DND-41 (cell line): ENCODE measurements at regions not wholly inside any gene's neighbourhood (a gene's known extent, or its start where the extent isn't known, plus 50 kb on each side); places are given as distances from the start of the nearest gene placed in this dataset.
"Not testable (repeated sequence)": the region's sequence is repeated elsewhere in the genome, so short reads cannot be mapped to it uniquely, and the experiment has no call there.

ENCODE experiments used
- ATAC-seq: fragments of 200-7000 bp; cut with Tn5 transposase; 3 replicates; pipeline ENCODE4 v1.9.1; 2021; ENCODE audit warnings: low read depth; ENCODE audit not compliant: insufficient read depth
- DNase-seq: peaks from one replicate; pipeline ENCODE4 v3.0.0-alpha.2; 2020
- H2AFZ ChIP-seq: 2 replicates; pipeline ENCODE4 v1.6.0; 2012; ENCODE audit warnings: low read depth, low read length
- H3K27ac ChIP-seq: 2 replicates; pipeline ENCODE4 v1.5.1; 2012; ENCODE audit warnings: low read length, inconsistent platforms
- H3K27me3 ChIP-seq: fragments of 200-600 bp; sonication (generic); 2 replicates; pipeline ENCODE4 v1.6.0; 2012; ENCODE audit warnings: low read length, mild to moderate bottlenecking, inconsistent platforms; ENCODE audit not compliant: insufficient read depth, poor library complexity
- H3K36me3 ChIP-seq: 2 replicates; pipeline ENCODE4 v1.5.1; 2012; ENCODE audit warnings: low read length, inconsistent platforms; ENCODE audit not compliant: insufficient read depth
- H3K4me1 ChIP-seq: 2 replicates; pipeline ENCODE4 v1.5.1; 2012; ENCODE audit warnings: mild to moderate bottlenecking, low read length; ENCODE audit not compliant: insufficient read depth
- H3K4me2 ChIP-seq: 2 replicates; pipeline ENCODE4 v1.6.0; 2012; ENCODE audit warnings: mild to moderate bottlenecking, moderate library complexity, low read length, inconsistent platforms; ENCODE audit not compliant: insufficient read depth
- H3K4me3 ChIP-seq, 2 experiments: fragments of 200-600 bp in 1 of 2; shearing (Covaris generic) in 1 of 2; 2 replicates each; pipeline ENCODE4 v1.5.1; 2012 to 2016; ENCODE audit warnings: inconsistent platforms in 2 of 2, low read length in 2 of 2, mild to moderate bottlenecking in 2 of 2, low read depth in 1 of 2, moderate library complexity in 1 of 2
- H3K79me2 ChIP-seq: 2 replicates; pipeline ENCODE4 v1.6.0; 2012; ENCODE audit warnings: low read length, inconsistent platforms; ENCODE audit not compliant: insufficient read depth
- H3K9ac ChIP-seq: 2 replicates; pipeline ENCODE4 v1.6.0; 2012; ENCODE audit warnings: low read depth, mild to moderate bottlenecking, inconsistent platforms, low read length, moderate library complexity
- H3K9me3 ChIP-seq: 2 replicates; pipeline ENCODE4 v1.5.1; 2012; ENCODE audit warnings: low read length, moderate library complexity, mild to moderate bottlenecking, inconsistent platforms; ENCODE audit not compliant: insufficient read depth, severe bottlenecking
- H4K20me1 ChIP-seq: 2 replicates; pipeline ENCODE4 v1.6.0; 2012; ENCODE audit warnings: low read length; ENCODE audit not compliant: insufficient read depth
- EZH2 ChIP-seq: IDR thresholded peaks from 3 replicates; pipeline ENCODE4 v1.6.1; 2012; ENCODE audit warnings: borderline replicate concordance, low read depth, mild to moderate bottlenecking, moderate library complexity, low read length, inconsistent platforms; ENCODE audit not compliant: severe bottlenecking
- TF ChIP-seq, protein P1 (sequence below): IDR thresholded peaks from 2 replicates; pipeline ENCODE4 v1.5.1; 2012; ENCODE audit warnings: borderline replicate concordance, low read length, moderate library complexity, mild to moderate bottlenecking; ENCODE audit not compliant: poor library complexity, severe bottlenecking; ENCODE audit errors: extremely low read depth

DNA sequence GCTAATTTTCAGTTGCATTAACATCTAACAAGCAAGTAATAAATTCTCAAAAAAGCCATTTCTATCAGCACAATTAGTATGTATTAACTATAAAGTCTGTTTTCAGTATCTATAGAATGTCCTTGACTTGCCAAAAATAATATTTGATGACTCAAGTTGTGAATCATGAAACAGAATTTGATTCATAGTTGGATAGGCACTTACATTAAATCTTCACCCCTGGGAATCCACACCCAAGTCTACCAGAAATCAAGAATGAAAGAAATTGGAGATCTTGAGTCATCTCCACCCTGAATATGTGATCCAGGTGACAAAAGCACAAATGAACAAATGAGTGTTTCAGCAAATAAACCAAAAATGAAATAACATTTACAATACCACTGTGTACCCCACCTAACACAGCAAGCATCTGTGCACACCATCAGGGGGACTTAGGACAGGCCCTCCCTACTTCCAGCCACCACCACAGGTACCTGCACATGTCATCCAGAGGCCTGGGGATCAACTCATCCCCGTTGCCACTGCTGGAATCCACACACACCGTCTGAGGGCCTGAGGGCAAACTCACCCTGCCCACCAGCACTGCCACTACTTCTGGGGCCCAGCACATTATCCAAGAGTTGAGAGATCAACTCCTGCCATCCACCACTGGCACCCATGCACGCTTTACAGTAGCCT is 160.1 kb downstream of the MTERF1 start:
- Histone ChIP-seq H3K27ac (no peak overlapping the region), H4K20me1 (no peaks in the 10 kb centered on the region), H2AFZ (no peak overlapping the region), H3K79me2 (no peaks in the 10 kb centered on the region), H3K27me3 (peaks cover 6% of the 10 kb centered on the region), H3K4me3 (no peak overlapping the region), H3K9ac (no peak overlapping the region), H3K36me3 (no peaks in the 10 kb centered on the region), H3K9me3 (no peaks in the 10 kb centered on the region), H3K4me2 (no peak overlapping the region), H3K4me1 (no peaks in the 10 kb centered on the region)
- TF ChIP-seq EZH2, result no peak
- TF ChIP-seq, protein P1, sequence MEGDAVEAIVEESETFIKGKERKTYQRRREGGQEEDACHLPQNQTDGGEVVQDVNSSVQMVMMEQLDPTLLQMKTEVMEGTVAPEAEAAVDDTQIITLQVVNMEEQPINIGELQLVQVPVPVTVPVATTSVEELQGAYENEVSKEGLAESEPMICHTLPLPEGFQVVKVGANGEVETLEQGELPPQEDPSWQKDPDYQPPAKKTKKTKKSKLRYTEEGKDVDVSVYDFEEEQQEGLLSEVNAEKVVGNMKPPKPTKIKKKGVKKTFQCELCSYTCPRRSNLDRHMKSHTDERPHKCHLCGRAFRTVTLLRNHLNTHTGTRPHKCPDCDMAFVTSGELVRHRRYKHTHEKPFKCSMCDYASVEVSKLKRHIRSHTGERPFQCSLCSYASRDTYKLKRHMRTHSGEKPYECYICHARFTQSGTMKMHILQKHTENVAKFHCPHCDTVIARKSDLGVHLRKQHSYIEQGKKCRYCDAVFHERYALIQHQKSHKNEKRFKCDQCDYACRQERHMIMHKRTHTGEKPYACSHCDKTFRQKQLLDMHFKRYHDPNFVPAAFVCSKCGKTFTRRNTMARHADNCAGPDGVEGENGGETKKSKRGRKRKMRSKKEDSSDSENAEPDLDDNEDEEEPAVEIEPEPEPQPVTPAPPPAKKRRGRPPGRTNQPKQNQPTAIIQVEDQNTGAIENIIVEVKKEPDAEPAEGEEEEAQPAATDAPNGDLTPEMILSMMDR, result no peak
- no peak for DNase-seq
- no peak for ATAC-seq

DNA sequence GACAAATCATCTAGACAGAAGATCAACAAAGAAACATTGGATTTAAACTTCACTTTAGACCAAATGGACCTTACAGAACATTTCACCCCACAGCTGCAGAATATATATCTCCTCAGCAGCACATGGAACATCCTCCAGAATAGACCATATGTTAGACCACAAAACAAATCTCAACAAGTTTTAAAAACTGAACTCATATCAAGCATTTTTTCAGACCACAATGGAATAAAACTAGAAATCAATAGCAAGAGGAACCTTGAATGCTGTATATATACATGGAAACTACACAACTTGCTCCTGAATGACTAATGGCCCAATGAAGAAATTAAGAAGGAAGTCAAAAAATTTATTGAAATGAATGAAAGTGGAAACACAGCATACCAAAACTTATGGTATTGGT is 157.7 kb downstream of the MTERF1 start:
- no peaks in the 10 kb centered on the region for H3K36me3 ChIP-seq
- H3K79me2 ChIP-seq, result no peaks in the 10 kb centered on the region
- no peak overlapping the region for H3K4me2 ChIP-seq
- ATAC-seq (no peak), DNase-seq (no peak)
- no peak overlapping the region for H3K4me3 ChIP-seq
- H3K27me3 ChIP-seq, result peaks cover 6% of the 10 kb centered on the region
- H3K27ac ChIP-seq, result no peak overlapping the region
- no peaks in the 10 kb centered on the region for H3K9me3 ChIP-seq
- no peak for TF ChIP-seq EZH2
- TF ChIP-seq, protein P1, result no peak
- no peaks in the 10 kb centered on the region for H4K20me1 ChIP-seq
- no peak overlapping the region for H2AFZ ChIP-seq
- no peak overlapping the region for H3K9ac ChIP-seq
- no peaks in the 10 kb centered on the region for H3K4me1 ChIP-seq

DNA sequence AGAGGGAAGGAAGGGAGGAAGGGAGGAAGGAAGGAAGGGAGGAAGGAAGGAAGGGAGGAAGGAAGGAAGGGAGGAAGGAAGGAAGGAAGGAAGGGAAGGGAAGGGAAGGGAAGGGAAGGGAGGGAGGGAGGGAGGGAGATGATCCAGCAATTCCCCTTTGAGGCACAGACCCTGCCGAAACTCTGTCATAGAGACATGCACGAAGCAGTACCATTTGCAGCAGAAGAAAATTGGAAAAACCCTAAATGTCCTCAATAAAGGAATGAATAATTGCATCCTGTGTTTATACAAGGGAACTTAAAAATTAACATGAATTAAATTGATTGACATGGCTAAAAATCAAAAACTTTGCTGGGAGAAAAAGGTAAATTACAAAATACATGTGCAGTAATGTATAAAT is 151.5 kb downstream of the MTERF1 start:
- not testable (repeated sequence) for H3K79me2 ChIP-seq, H3K36me3 ChIP-seq

DNA sequence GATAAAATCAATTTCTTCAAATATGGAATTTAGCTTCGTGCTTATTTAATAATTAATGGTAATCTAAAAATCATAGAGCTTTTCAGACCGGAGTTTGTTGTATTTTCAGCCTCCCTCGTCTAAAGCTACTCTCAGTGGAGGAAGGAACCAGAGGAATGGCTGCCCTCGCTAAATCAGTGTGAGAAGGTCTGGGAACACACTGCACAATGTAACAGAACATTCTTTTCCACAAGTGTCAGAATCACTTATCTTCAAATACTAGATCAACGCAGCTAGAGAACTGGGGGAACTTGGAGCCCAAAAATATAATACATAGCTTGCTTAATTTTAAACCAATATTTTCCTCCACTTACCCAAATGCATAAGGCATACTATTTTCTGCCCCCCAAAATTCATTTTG is 148.5 kb downstream of the MTERF1 start:
- no peak overlapping the region for H3K4me3 ChIP-seq
- no peak for ATAC-seq

More for the DNA sequence above, 151.5 kb downstream of the MTERF1 start:
- not testable (repeated sequence) for H3K9me3 ChIP-seq, H2AFZ ChIP-seq, H3K4me1 ChIP-seq, ATAC-seq, H3K9ac ChIP-seq, H3K4me2 ChIP-seq, H3K27ac ChIP-seq, H3K4me3 ChIP-seq, DNase-seq, H4K20me1 ChIP-seq, H3K27me3 ChIP-seq

More for the DNA sequence above, 148.5 kb downstream of the MTERF1 start:
- no peaks in the 10 kb centered on the region for H3K79me2 ChIP-seq
- no peak overlapping the region for H2AFZ ChIP-seq
- no peak for DNase-seq
- no peaks in the 10 kb centered on the region for H3K36me3 ChIP-seq
- H4K20me1 ChIP-seq, result no peaks in the 10 kb centered on the region
- no peak overlapping the region for H3K9ac ChIP-seq
- no peak overlapping the region for H3K4me2 ChIP-seq
- H3K4me1 ChIP-seq, result no peaks in the 10 kb centered on the region
- H3K27me3 ChIP-seq, result no peaks in the 10 kb centered on the region
- TF ChIP-seq, protein P1, result no peak
- TF ChIP-seq EZH2, result no peak
- H3K27ac ChIP-seq, result no peak overlapping the region
- H3K9me3 ChIP-seq, result no peaks in the 10 kb centered on the region
